ENCODE measurements at regions not wholly inside any gene's neighbourhood (a gene's known extent, or its start where the extent isn't known, plus 50 kb on each side); places are given as distances from the start of the nearest gene placed in this dataset.

- H3K9me3 ChIP-seq (ENCODE audit: insufficient read depth, low read depth, low read length): no peaks in the 10 kb centered on the region
- H3K36me3 ChIP-seq (ENCODE audit: insufficient read depth, low read length): no peaks in the 10 kb centered on the region
- no peak overlapping the region for H3K9ac ChIP-seq (ENCODE audit: low read depth, low read length)
- no peaks in the 10 kb centered on the region for H3K27me3 ChIP-seq (ENCODE audit: insufficient read depth, low read length)
- H3K27ac ChIP-seq (ENCODE audit: low read depth, low read length): no peak overlapping the region
- peaks cover 31% of the 10 kb centered on the region for H3K4me1 ChIP-seq (ENCODE audit: insufficient read depth, low read length)
- WGBS: 95% methylated on average over 2 of the region's 2 CpGs
- H3K4me3 ChIP-seq (ENCODE audit: low read length): no peak overlapping the region
These were observed 294.5 kb upstream of the CLNK start for GRCh38 chr4:10979032-10979431.

GRCh38 chr4:10977534-10977933 lies 293.0 kb upstream of the CLNK start:
- peaks cover 16% of the 10 kb centered on the region for H3K4me1 ChIP-seq (ENCODE audit: insufficient read depth, low read length)
- WGBS: 93% methylated on average over 2 of the region's 2 CpGs
- no peaks in the 10 kb centered on the region for H3K9me3 ChIP-seq (ENCODE audit: insufficient read depth, low read depth, low read length)
- H3K36me3 ChIP-seq (ENCODE audit: insufficient read depth, low read length): no peaks in the 10 kb centered on the region
- H3K9ac ChIP-seq (ENCODE audit: low read depth, low read length): no peak overlapping the region
- no peak overlapping the region for H3K27ac ChIP-seq (ENCODE audit: low read depth, low read length)
- no peak overlapping the region for H3K4me3 ChIP-seq (ENCODE audit: low read length)
- no peaks in the 10 kb centered on the region for H3K27me3 ChIP-seq (ENCODE audit: insufficient read depth, low read length)

- H3K9me3 ChIP-seq (ENCODE audit: insufficient read depth, low read depth, low read length): no peaks in the 10 kb centered on the region
- H3K36me3 ChIP-seq (ENCODE audit: insufficient read depth, low read length): no peaks in the 10 kb centered on the region
- H3K9ac ChIP-seq (ENCODE audit: low read depth, low read length): no peak overlapping the region
- no peak overlapping the region for H3K4me3 ChIP-seq (ENCODE audit: low read length)
- WGBS: 99% methylated on average over 9 of the region's 9 CpGs
- H3K27ac ChIP-seq (ENCODE audit: low read depth, low read length): no peak overlapping the region
- H3K27me3 ChIP-seq (ENCODE audit: insufficient read depth, low read length): no peaks in the 10 kb centered on the region
- no peaks in the 10 kb centered on the region; the same call in 1 of the 2 replicates for H3K4me1 ChIP-seq (ENCODE audit: insufficient read depth, low read length)
These were observed 289.8 kb upstream of the CLNK start for GRCh38 chr4:10974371-10974770.

- H3K4me1 ChIP-seq (ENCODE audit: insufficient read depth, low read length): no peaks in the 10 kb centered on the region; the same call in 1 of the 2 replicates
- WGBS: 95% methylated on average over 3 of the region's 3 CpGs
These were observed 289.1 kb upstream of the CLNK start for GRCh38 chr4:10973686-10974085.

GRCh38 chr4:10971800-10972401 lies 287.3 kb upstream of the CLNK start:
- Histone ChIP-seq H3K9ac (ENCODE audit: low read depth, low read length) (no peak overlapping the region), H3K4me3 (ENCODE audit: low read length) (no peak overlapping the region), H3K27ac (ENCODE audit: low read depth, low read length) (no peak overlapping the region), H3K27me3 (ENCODE audit: insufficient read depth, low read length) (no peaks in the 10 kb centered on the region), H3K4me1 (ENCODE audit: insufficient read depth, low read length) (no peaks in the 10 kb centered on the region; the same call in 1 of the 2 replicates), H3K36me3 (ENCODE audit: insufficient read depth, low read length) (no peaks in the 10 kb centered on the region), H3K9me3 (ENCODE audit: insufficient read depth, low read depth, low read length) (no peaks in the 10 kb centered on the region)
- WGBS: 92% methylated on average over 4 of the region's 4 CpGs

More at GRCh38 chr4:10973686-10974085, 289.1 kb upstream of the CLNK start:
- Histone ChIP-seq H3K27me3 (ENCODE audit: insufficient read depth, low read length) (no peaks in the 10 kb centered on the region), H3K9ac (ENCODE audit: low read depth, low read length) (no peak overlapping the region), H3K36me3 (ENCODE audit: insufficient read depth, low read length) (no peaks in the 10 kb centered on the region), H3K27ac (ENCODE audit: low read depth, low read length) (no peak overlapping the region), H3K4me3 (ENCODE audit: low read length) (no peak overlapping the region), H3K9me3 (ENCODE audit: insufficient read depth, low read depth, low read length) (no peaks in the 10 kb centered on the region)

- Histone ChIP-seq H3K4me3 (ENCODE audit: low read length) (no peak overlapping the region), H3K36me3 (ENCODE audit: insufficient read depth, low read length) (no peaks in the 10 kb centered on the region)
- 81% methylated on average over 5 of the region's 5 CpGs for WGBS
These were observed 280.6 kb upstream of the CLNK start for GRCh38 chr4:10965196-10965595.

GRCh38 chr4:10963958-10964703 lies 279.6 kb upstream of the CLNK start:
- WGBS: 46% methylated on average over 11 of the region's 11 CpGs
- Histone ChIP-seq H3K36me3 (ENCODE audit: insufficient read depth, low read length) (no peaks in the 10 kb centered on the region), H3K9ac (ENCODE audit: low read depth, low read length) (no peak overlapping the region), H3K4me1 (ENCODE audit: insufficient read depth, low read length) (peaks cover 28% of the 10 kb centered on the region), H3K9me3 (ENCODE audit: insufficient read depth, low read depth, low read length) (no peaks in the 10 kb centered on the region), H3K4me3 (ENCODE audit: low read length) (no peak overlapping the region), H3K27me3 (ENCODE audit: insufficient read depth, low read length) (no peaks in the 10 kb centered on the region), H3K27ac (ENCODE audit: low read depth, low read length) (no peak overlapping the region; the same call in 1 of the 2 replicates)

More at GRCh38 chr4:10965196-10965595, 280.6 kb upstream of the CLNK start:
- H3K27me3 ChIP-seq (ENCODE audit: insufficient read depth, low read length): no peaks in the 10 kb centered on the region
- no peak overlapping the region for H3K9ac ChIP-seq (ENCODE audit: low read depth, low read length)
- H3K4me1 ChIP-seq (ENCODE audit: insufficient read depth, low read length): peaks cover 18% of the 10 kb centered on the region
- H3K9me3 ChIP-seq (ENCODE audit: insufficient read depth, low read depth, low read length): no peaks in the 10 kb centered on the region
- no peak overlapping the region for H3K27ac ChIP-seq (ENCODE audit: low read depth, low read length)

GRCh38 chr4:10963241-10963640 lies 278.7 kb upstream of the CLNK start:
- 96% methylated on average over 5 of the region's 5 CpGs for WGBS
- Histone ChIP-seq H3K36me3 (ENCODE audit: insufficient read depth, low read length) (no peaks in the 10 kb centered on the region), H3K9me3 (ENCODE audit: insufficient read depth, low read depth, low read length) (no peaks in the 10 kb centered on the region), H3K27ac (ENCODE audit: low read depth, low read length) (no peak overlapping the region), H3K9ac (ENCODE audit: low read depth, low read length) (no peak overlapping the region), H3K27me3 (ENCODE audit: insufficient read depth, low read length) (no peaks in the 10 kb centered on the region), H3K4me3 (ENCODE audit: low read length) (no peak overlapping the region), H3K4me1 (ENCODE audit: insufficient read depth, low read length) (peaks cover 37% of the 10 kb centered on the region)

GRCh38 chr4:10962246-10962645 lies 277.7 kb upstream of the CLNK start:
- Histone ChIP-seq H3K4me3 (ENCODE audit: low read length) (no peak overlapping the region), H3K27me3 (ENCODE audit: insufficient read depth, low read length) (no peaks in the 10 kb centered on the region), H3K4me1 (ENCODE audit: insufficient read depth, low read length) (peaks cover 43% of the 10 kb centered on the region), H3K36me3 (ENCODE audit: insufficient read depth, low read length) (no peaks in the 10 kb centered on the region), H3K9me3 (ENCODE audit: insufficient read depth, low read depth, low read length) (no peaks in the 10 kb centered on the region), H3K9ac (ENCODE audit: low read depth, low read length) (no peak overlapping the region), H3K27ac (ENCODE audit: low read depth, low read length) (no peak overlapping the region)
- WGBS: 93% methylated on average over 1 of the region's 1 CpG

GRCh38 chr4:10960389-10960788 lies 275.8 kb upstream of the CLNK start:
- Histone ChIP-seq H3K4me1 (ENCODE audit: insufficient read depth, low read length) (peaks cover 43% of the 10 kb centered on the region), H3K4me3 (ENCODE audit: low read length) (no peak overlapping the region), H3K27me3 (ENCODE audit: insufficient read depth, low read length) (no peaks in the 10 kb centered on the region), H3K9me3 (ENCODE audit: insufficient read depth, low read depth, low read length) (no peaks in the 10 kb centered on the region), H3K36me3 (ENCODE audit: insufficient read depth, low read length) (no peaks in the 10 kb centered on the region), H3K9ac (ENCODE audit: low read depth, low read length) (no peak overlapping the region), H3K27ac (ENCODE audit: low read depth, low read length) (no peak overlapping the region)
- 93% methylated on average over 5 of the region's 5 CpGs for WGBS

- Histone ChIP-seq H3K9ac (ENCODE audit: low read depth, low read length) (no peak overlapping the region), H3K4me3 (ENCODE audit: low read length) (no peak overlapping the region), H3K9me3 (ENCODE audit: insufficient read depth, low read depth, low read length) (no peaks in the 10 kb centered on the region), H3K27ac (ENCODE audit: low read depth, low read length) (no peak overlapping the region), H3K36me3 (ENCODE audit: insufficient read depth, low read length) (no peaks in the 10 kb centered on the region), H3K27me3 (ENCODE audit: insufficient read depth, low read length) (no peaks in the 10 kb centered on the region), H3K4me1 (ENCODE audit: insufficient read depth, low read length) (peaks cover 37% of the 10 kb centered on the region)
- 74% methylated on average over 1 of the region's 1 CpG for WGBS
These were observed 275.0 kb upstream of the CLNK start for GRCh38 chr4:10959586-10959985.
